ENCODE measurements at regions not wholly inside any gene's neighbourhood (a gene's known extent, or its start where the extent isn't known, plus 50 kb on each side); places are given as distances from the start of the nearest gene placed in this dataset.
A peak's percentile ranks its signal among the peaks of the same experiment; 100 is the strongest.

DNA sequence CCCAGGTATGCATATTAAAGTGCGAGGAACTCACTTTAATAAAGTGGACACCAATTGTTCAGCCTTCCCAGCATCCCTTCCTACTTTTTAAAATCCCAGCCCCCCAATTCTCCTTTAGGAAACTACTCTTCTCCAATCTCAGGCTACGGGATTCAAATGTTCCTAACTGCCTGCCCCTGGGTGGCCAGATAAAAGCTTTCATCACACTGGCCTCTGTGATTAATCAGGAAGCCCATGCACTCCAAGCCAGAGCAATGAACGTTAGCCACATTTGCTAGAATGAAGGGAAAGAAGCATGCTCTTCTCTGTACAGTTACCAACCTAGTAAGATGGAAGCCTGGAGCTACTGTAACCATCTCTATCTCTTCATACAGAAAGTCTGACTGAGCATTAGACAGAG lies 250.3 kb upstream of the UBE2E2 start:
- Histone ChIP-seq H3K27ac (no peak overlapping the region), H3K36me3 (no peaks in the 10 kb centered on the region), H3K4me3 (no peak overlapping the region), H3K9me3 (peaks cover 0 to 12% (median 2%) of the 10 kb centered on the region in 4 donors), H3K27me3 (no peaks in the 10 kb centered on the region), H3K4me1 (peaks cover 0 to 5% (median 0%) of the 10 kb centered on the region in 4 donors)
- no peak for DNase-seq
- WGBS, 5 donors = 68 to 77% (median 75%) methylated on average over 3 of the region's 3 CpGs
- TF ChIP-seq POLR2AphosphoS5 (IDR thresholded peaks at IDR 0.05) (no peak), EP300 (IDR thresholded peaks at IDR 0.05) (no peak), POLR2A (IDR thresholded peaks at IDR 0.05) (no peak)
- TF ChIP-seq, protein P1, sequence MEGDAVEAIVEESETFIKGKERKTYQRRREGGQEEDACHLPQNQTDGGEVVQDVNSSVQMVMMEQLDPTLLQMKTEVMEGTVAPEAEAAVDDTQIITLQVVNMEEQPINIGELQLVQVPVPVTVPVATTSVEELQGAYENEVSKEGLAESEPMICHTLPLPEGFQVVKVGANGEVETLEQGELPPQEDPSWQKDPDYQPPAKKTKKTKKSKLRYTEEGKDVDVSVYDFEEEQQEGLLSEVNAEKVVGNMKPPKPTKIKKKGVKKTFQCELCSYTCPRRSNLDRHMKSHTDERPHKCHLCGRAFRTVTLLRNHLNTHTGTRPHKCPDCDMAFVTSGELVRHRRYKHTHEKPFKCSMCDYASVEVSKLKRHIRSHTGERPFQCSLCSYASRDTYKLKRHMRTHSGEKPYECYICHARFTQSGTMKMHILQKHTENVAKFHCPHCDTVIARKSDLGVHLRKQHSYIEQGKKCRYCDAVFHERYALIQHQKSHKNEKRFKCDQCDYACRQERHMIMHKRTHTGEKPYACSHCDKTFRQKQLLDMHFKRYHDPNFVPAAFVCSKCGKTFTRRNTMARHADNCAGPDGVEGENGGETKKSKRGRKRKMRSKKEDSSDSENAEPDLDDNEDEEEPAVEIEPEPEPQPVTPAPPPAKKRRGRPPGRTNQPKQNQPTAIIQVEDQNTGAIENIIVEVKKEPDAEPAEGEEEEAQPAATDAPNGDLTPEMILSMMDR (IDR thresholded peaks at IDR 0.05) = no peak
- intact Hi-C loops (cut with DNase I; ENCODE audit: low total_unique reads) = no loop called here

DNA sequence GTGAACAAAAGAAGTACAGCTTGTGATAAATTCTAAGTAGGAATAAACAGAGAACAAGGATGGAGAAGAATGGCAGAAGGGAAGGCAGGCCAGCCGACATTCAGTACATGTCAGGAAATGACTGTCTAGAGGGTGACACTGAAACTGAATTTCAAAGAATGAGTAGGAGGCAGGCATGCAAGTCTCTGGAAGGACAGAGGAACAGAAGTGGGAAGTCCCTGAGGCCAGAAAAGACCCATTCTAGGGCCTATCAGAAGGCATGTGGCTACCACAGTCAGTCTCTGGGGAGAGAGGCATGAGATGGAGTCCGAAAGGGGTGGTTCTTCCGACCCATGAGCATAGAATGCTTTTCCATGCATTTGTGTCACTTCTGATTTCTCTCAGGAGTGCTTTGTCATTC lies 243.5 kb upstream of the UBE2E2 start:
- Histone ChIP-seq H3K27ac (no peak overlapping the region), H3K9me3 (no peaks in the 10 kb centered on the region), H3K27me3 (no peaks in the 10 kb centered on the region), H3K4me3 (no peak overlapping the region), H3K36me3 (no peaks in the 10 kb centered on the region), H3K4me1 (peaks cover 0 to 11% (median 4%) of the 10 kb centered on the region in 4 donors)
- WGBS, 5 donors = 33 to 74% (median 67%) methylated on average over 3 of the region's 3 CpGs
- no peak for TF ChIP-seq POLR2AphosphoS5 (IDR thresholded peaks at IDR 0.05)
- TF ChIP-seq, protein P1 (IDR thresholded peaks at IDR 0.05) = no peak
- no peak for TF ChIP-seq EP300 (IDR thresholded peaks at IDR 0.05)
- no peak for TF ChIP-seq POLR2A (IDR thresholded peaks at IDR 0.05)
- DNase-seq = no peak
- intact Hi-C loops (cut with DNase I; ENCODE audit: low total_unique reads) = no loop called here

DNA sequence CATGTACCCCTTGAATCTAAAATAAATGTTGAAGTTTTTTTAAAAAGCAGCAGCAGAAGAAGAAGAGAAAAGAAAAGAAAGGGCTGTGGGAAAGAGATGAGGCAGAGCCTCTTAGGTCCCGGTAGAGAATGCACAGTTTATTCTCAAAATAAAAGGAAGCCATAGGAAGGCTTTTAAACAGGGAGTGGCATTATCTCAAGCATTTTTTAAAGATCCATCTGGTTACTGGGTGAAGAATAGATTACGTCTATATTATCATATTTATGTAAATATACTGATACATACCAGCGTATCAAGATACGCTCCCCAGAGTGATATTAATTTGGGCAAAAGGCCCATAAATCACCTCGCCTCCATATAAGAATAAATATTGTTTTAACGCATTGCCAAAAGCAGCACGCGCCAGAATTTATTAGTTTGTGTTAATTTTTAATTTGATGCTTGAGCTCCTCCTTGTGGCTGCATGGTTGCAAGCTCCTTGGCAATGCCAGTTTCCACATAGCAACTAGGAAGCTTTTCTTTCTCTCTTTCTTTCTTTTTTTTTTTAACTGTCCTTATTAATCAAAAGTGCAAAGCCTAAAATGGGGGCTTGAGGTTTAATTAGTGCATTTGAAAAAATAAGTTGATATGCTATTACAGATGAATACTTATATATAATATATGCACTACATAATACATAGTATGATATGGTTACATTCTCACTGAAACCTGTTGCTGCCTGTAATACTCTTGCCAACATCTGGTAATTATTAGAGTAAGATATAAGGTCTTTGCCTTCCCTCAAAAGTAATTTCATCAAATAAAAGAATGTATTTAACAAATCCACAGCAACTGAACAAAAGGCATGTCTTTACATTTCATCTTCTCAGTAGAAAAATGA lies 242.8 kb upstream of the UBE2E2 start:
- intact Hi-C loops (cut with DNase I; ENCODE audit: low total_unique reads) = no loop called here
- H3K9me3 ChIP-seq = no peaks in the 10 kb centered on the region

DNA sequence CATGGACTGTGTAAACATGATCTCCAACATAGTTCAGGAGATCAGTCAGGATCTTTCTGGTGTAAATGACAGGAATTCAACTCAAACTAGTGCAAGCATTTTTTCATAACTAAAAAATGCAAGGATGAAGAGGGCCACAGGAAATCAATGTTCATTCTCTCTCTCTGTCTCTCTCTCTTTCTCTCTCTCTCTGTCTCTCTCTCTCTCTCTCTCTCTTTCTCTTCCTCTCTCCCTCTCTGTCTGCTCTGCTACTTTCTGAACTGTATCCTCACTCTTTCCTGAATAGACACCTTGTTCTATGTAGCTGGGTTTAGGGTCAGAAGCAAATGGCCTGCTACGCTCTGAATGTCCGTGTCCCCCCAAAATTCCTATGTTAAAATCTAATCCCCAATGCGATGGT lies 240.9 kb upstream of the UBE2E2 start:
- H3K27me3 ChIP-seq = no peaks in the 10 kb centered on the region
- no peaks in the 10 kb centered on the region for H3K9me3 ChIP-seq
- no peak overlapping the region for H3K4me3 ChIP-seq
- no peaks in the 10 kb centered on the region for H3K36me3 ChIP-seq
- peaks cover 0 to 11% (median 4%) of the 10 kb centered on the region in 4 donors for H3K4me1 ChIP-seq
- 85 to 93% (median 86%) methylated on average over 3 of the region's 3 CpGs for WGBS, 5 donors
- TF ChIP-seq, protein P1 (IDR thresholded peaks at IDR 0.05) = no peak
- TF ChIP-seq POLR2AphosphoS5 (IDR thresholded peaks at IDR 0.05) (no peak), EP300 (IDR thresholded peaks at IDR 0.05) (no peak), POLR2A (IDR thresholded peaks at IDR 0.05) (no peak)
- no peak overlapping the region for H3K27ac ChIP-seq
- no peak for DNase-seq
- intact Hi-C loops (cut with DNase I; ENCODE audit: low total_unique reads) = no loop called here

More for the DNA sequence above, 242.8 kb upstream of the UBE2E2 start:
- Histone ChIP-seq H3K27me3 (no peaks in the 10 kb centered on the region), H3K4me1 (peaks cover 0 to 11% (median 4%) of the 10 kb centered on the region in 4 donors), H3K27ac (no peak overlapping the region), H3K36me3 (no peaks in the 10 kb centered on the region), H3K4me3 (no peak overlapping the region)
- peak; percentile 68 to 86 for DNase-seq
- 7 to 10% (median 8%) methylated on average over 8 of the region's 8 CpGs for WGBS, 5 donors
- TF ChIP-seq, protein P1 (IDR thresholded peaks at IDR 0.05) = peak in 5 of 7 experiments; percentile 30 to 73 (median 64)
- no peak for TF ChIP-seq EP300 (IDR thresholded peaks at IDR 0.05)

All from stomach (tissue), 8 donors.